ENCODE measurements at regions not wholly inside any gene's neighbourhood (a gene's known extent, or its start where the extent isn't known, plus 50 kb on each side); places are given as distances from the start of the nearest gene placed in this dataset.

GRCh38 chr4:43089730-43090129 is 197.2 kb downstream of the GRXCR1 start:
- no peaks in the 10 kb centered on the region for H3K4me1 Mint-ChIP-seq
- CTCF ChIA-PET: no interaction called here
- H3K36me3 Mint-ChIP-seq: no peaks in the 10 kb centered on the region
- Histone ChIP-seq H3K36me3 (ENCODE audit: control insufficient read depth in 2 of 2, extremely low read depth in 1 of 2, insufficient read depth in 1 of 2, low read length in 1 of 2) (no peaks in the 10 kb centered on the region), H3K4me3 (ENCODE audit: control insufficient read depth in 1 of 2, extremely low read depth in 1 of 2, low read length in 1 of 2) (no peak overlapping the region), H3K4me1 (ENCODE audit: control insufficient read depth in 1 of 2, extremely low read depth in 1 of 2, insufficient read depth in 2 of 2, low read length in 2 of 2) (no peaks in the 10 kb centered on the region), H3K9me3 (peaks cover 6% of the 10 kb centered on the region), H3K27me3 (replicated peaks in 1 of 2; ENCODE audit: control insufficient read depth in 2 of 2, extremely low read depth in 1 of 2, insufficient read depth in 2 of 2, low read length in 1 of 2) (no peaks in the 10 kb centered on the region), H3K27ac (ENCODE audit: low read length) (no peak overlapping the region)
- DNase-seq (no peak), ATAC-seq (replicated peaks in 1 of 4) (no peak)
- WGBS (ENCODE audit: insufficient coverage): no CpG with 5 or more reads among the region's 2 CpGs
- no peaks in the 10 kb centered on the region for H3K27me3 Mint-ChIP-seq
- no peak overlapping the region for H3K27ac Mint-ChIP-seq
- no peak overlapping the region for H3K4me3 Mint-ChIP-seq
- POLR2A ChIA-PET: no interaction called here
- H3K9me3 Mint-ChIP-seq: no peaks in the 10 kb centered on the region

DNA sequence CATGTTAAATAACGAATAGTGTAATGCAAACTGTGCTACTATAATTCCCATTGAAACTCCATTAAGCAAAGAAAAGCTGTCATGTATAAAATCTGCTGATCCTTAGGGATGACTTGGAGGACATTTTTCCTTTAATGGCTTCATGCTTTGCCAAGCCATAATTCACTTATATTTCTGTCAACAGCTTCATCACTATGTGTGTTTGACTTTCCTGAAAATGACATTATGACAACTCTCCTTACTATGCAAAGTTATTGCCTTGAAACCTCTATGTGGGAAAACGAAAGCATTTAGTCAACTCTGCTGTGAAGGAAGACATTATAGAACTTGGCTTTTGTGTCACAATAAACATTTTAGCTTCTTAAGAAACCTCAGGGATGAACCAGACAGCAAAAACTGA is 210.5 kb downstream of the GRXCR1 start:
- no peak overlapping the region for H3K4me3 ChIP-seq (ENCODE audit: control insufficient read depth in 1 of 2, extremely low read depth in 1 of 2, low read length in 1 of 2)
- H3K4me1 ChIP-seq (ENCODE audit: control insufficient read depth in 1 of 2, extremely low read depth in 1 of 2, insufficient read depth in 2 of 2, low read length in 2 of 2): no peaks in the 10 kb centered on the region
- no peak for ATAC-seq (replicated peaks in 1 of 4)
- no peaks in the 10 kb centered on the region for H3K36me3 ChIP-seq (ENCODE audit: control insufficient read depth in 2 of 2, extremely low read depth in 1 of 2, insufficient read depth in 1 of 2, low read length in 1 of 2)
- no peak overlapping the region for H3K4me3 Mint-ChIP-seq
- H3K27me3 ChIP-seq (replicated peaks in 1 of 2; ENCODE audit: control insufficient read depth in 2 of 2, extremely low read depth in 1 of 2, insufficient read depth in 2 of 2, low read length in 1 of 2): no peaks in the 10 kb centered on the region
- WGBS (ENCODE audit: insufficient coverage): no CpG with 5 or more reads among the region's 2 CpGs
- no peaks in the 10 kb centered on the region for H3K36me3 Mint-ChIP-seq
- no peak overlapping the region for H3K27ac ChIP-seq (ENCODE audit: low read length)
- H3K27me3 Mint-ChIP-seq: no peaks in the 10 kb centered on the region
- DNase-seq: no peak
- ChIA-PET CTCF (no interaction called here), POLR2A (no interaction called here)
- H3K9me3 ChIP-seq: no peaks in the 10 kb centered on the region
- no peaks in the 10 kb centered on the region for H3K4me1 Mint-ChIP-seq
- H3K27ac Mint-ChIP-seq: no peak overlapping the region
- H3K9me3 Mint-ChIP-seq: no peaks in the 10 kb centered on the region

DNA sequence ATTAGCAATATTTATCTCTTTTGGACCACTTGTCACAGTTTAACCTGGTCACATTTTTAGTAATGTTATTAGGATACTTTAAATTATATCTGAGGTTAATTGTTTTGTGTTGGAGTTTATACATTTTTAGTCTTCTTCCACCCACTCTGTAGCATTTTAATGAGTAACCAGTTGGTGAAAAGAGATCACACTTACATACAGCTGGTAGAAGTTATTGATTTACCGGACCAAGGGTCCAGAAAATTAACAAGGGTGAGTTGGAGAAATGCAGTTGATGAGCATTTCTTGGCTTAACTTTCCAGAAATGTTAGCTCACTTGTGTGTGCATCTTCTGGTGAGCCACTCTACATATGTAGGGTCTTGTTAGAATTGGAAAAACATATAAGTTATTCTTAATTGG is 219.6 kb downstream of the GRXCR1 start:
- ChIA-PET CTCF (no interaction called here), POLR2A (no interaction called here)
- H3K27me3 Mint-ChIP-seq: no peaks in the 10 kb centered on the region
- H3K9me3 Mint-ChIP-seq: peaks cover 3 to 16% (median 9%) of the 10 kb centered on the region in 3 donors
- no peak overlapping the region for H3K4me3 ChIP-seq (ENCODE audit: control insufficient read depth in 1 of 2, extremely low read depth in 1 of 2, low read length in 1 of 2)
- H3K4me1 ChIP-seq (ENCODE audit: control insufficient read depth in 1 of 2, extremely low read depth in 1 of 2, insufficient read depth in 2 of 2, low read length in 2 of 2): no peaks in the 10 kb centered on the region
- H3K9me3 ChIP-seq: no peaks in the 10 kb centered on the region
- no peaks in the 10 kb centered on the region for H3K36me3 Mint-ChIP-seq
- no peak overlapping the region for H3K27ac ChIP-seq (ENCODE audit: low read length)
- no peaks in the 10 kb centered on the region for H3K36me3 ChIP-seq (ENCODE audit: control insufficient read depth in 2 of 2, extremely low read depth in 1 of 2, insufficient read depth in 1 of 2, low read length in 1 of 2)
- ATAC-seq (replicated peaks in 1 of 4) (no peak), DNase-seq (no peak)
- H3K4me1 Mint-ChIP-seq: no peaks in the 10 kb centered on the region
- no peak overlapping the region for H3K4me3 Mint-ChIP-seq
- no peak overlapping the region for H3K27ac Mint-ChIP-seq
- no CpG with 5 or more reads among the region's 1 CpG for WGBS (ENCODE audit: insufficient coverage)
- H3K27me3 ChIP-seq (replicated peaks in 1 of 2; ENCODE audit: control insufficient read depth in 2 of 2, extremely low read depth in 1 of 2, insufficient read depth in 2 of 2, low read length in 1 of 2): no peaks in the 10 kb centered on the region

GRCh38 chr4:43113196-43113595 is 220.7 kb downstream of the GRXCR1 start:
- Mint-ChIP-seq H3K36me3 (no peaks in the 10 kb centered on the region), H3K9me3 (peaks cover 5 to 21% (median 9%) of the 10 kb centered on the region in 3 donors), H3K27ac (no peak overlapping the region), H3K27me3 (no peaks in the 10 kb centered on the region), H3K4me3 (no peak overlapping the region), H3K4me1 (no peaks in the 10 kb centered on the region)
- POLR2A ChIA-PET: no interaction called here
- WGBS (ENCODE audit: insufficient coverage): 45% methylated on average over 2 of the region's 3 CpGs
- Histone ChIP-seq H3K27ac (ENCODE audit: low read length) (no peak overlapping the region), H3K36me3 (ENCODE audit: control insufficient read depth in 2 of 2, extremely low read depth in 1 of 2, insufficient read depth in 1 of 2, low read length in 1 of 2) (no peaks in the 10 kb centered on the region), H3K27me3 (replicated peaks in 1 of 2; ENCODE audit: control insufficient read depth in 2 of 2, extremely low read depth in 1 of 2, insufficient read depth in 2 of 2, low read length in 1 of 2) (no peaks in the 10 kb centered on the region), H3K9me3 (no peaks in the 10 kb centered on the region), H3K4me3 (ENCODE audit: control insufficient read depth in 1 of 2, extremely low read depth in 1 of 2, low read length in 1 of 2) (no peak overlapping the region), H3K4me1 (ENCODE audit: control insufficient read depth in 1 of 2, extremely low read depth in 1 of 2, insufficient read depth in 2 of 2, low read length in 2 of 2) (no peaks in the 10 kb centered on the region)
- CTCF ChIA-PET: no interaction called here
- ATAC-seq (replicated peaks in 1 of 4): no peak
- no peak for DNase-seq

GRCh38 chr4:43126595-43126994 is 234.1 kb downstream of the GRXCR1 start:
- no peak overlapping the region for H3K27ac Mint-ChIP-seq
- ChIA-PET CTCF (no interaction called here), POLR2A (no interaction called here)
- no peak for DNase-seq
- H3K4me3 ChIP-seq (ENCODE audit: control insufficient read depth in 1 of 2, extremely low read depth in 1 of 2, low read length in 1 of 2): no peak overlapping the region
- H3K4me3 Mint-ChIP-seq: no peak overlapping the region
- no peaks in the 10 kb centered on the region for H3K4me1 ChIP-seq (ENCODE audit: control insufficient read depth in 1 of 2, extremely low read depth in 1 of 2, insufficient read depth in 2 of 2, low read length in 2 of 2)
- H3K4me1 Mint-ChIP-seq: peaks cover 0 to 5% (median 2%) of the 10 kb centered on the region in 3 donors
- no peaks in the 10 kb centered on the region for H3K36me3 Mint-ChIP-seq
- no peak overlapping the region for H3K27ac ChIP-seq (ENCODE audit: low read length)
- H3K36me3 ChIP-seq (ENCODE audit: control insufficient read depth in 2 of 2, extremely low read depth in 1 of 2, insufficient read depth in 1 of 2, low read length in 1 of 2): no peaks in the 10 kb centered on the region
- ATAC-seq (replicated peaks in 1 of 4): no peak
- peaks cover 0 to 6% (median 2%) of the 10 kb centered on the region in 3 donors for H3K9me3 Mint-ChIP-seq
- no peaks in the 10 kb centered on the region for H3K27me3 Mint-ChIP-seq
- H3K9me3 ChIP-seq: no peaks in the 10 kb centered on the region
- H3K27me3 ChIP-seq (replicated peaks in 1 of 2; ENCODE audit: control insufficient read depth in 2 of 2, extremely low read depth in 1 of 2, insufficient read depth in 2 of 2, low read length in 1 of 2): no peaks in the 10 kb centered on the region

DNA sequence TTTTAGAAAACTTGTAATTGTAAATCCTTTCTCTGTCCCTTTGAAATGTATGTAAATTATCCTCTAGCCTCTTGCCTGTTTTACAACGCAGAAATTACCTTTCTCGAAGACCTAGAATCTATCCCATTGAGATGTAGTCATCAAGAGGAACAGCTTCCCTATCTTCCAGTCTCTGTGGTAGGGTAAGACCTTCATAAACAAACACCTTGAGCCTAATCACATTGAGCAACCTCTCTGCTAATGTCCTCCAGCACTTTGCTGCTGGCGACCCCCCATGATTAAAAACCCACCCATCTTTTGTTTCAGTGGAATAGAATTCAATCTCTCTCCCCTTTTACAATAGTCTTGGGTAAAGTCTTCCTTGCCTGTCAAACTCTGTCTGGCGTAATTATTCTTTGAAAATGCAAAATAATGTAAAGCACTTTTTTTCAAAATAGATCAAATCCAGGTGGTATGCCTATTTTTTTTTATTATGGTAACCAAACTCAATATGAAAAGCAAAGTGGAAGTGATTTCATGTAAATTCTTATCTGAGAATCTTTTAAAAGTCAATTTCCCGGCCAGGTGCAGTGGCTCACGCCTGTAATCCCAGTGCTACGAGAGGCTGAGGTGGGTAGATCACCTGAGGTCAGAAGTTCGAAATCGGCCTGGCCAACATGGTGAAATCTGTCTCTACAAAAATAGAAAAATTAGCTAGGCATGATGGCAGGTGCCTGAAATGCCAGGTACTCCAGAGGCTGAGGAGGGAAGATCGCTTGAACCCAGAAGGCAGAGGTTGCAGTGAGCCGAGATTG is 237.9 kb downstream of the GRXCR1 start:
- Histone ChIP-seq H3K9me3 (no peaks in the 10 kb centered on the region), H3K27ac (ENCODE audit: low read length) (no peak overlapping the region), H3K36me3 (ENCODE audit: control insufficient read depth in 2 of 2, extremely low read depth in 1 of 2, insufficient read depth in 1 of 2, low read length in 1 of 2) (no peaks in the 10 kb centered on the region), H3K4me1 (ENCODE audit: control insufficient read depth in 1 of 2, extremely low read depth in 1 of 2, insufficient read depth in 2 of 2, low read length in 2 of 2) (no peaks in the 10 kb centered on the region), H3K27me3 (replicated peaks in 1 of 2; ENCODE audit: control insufficient read depth in 2 of 2, extremely low read depth in 1 of 2, insufficient read depth in 2 of 2, low read length in 1 of 2) (no peaks in the 10 kb centered on the region), H3K4me3 (ENCODE audit: control insufficient read depth in 1 of 2, extremely low read depth in 1 of 2, low read length in 1 of 2) (no peak overlapping the region)
- Mint-ChIP-seq H3K4me1 (peaks cover 0 to 6% (median 2%) of the 10 kb centered on the region in 3 donors), H3K4me3 (no peak overlapping the region), H3K27ac (no peak overlapping the region), H3K9me3 (peaks cover 0 to 6% (median 0%) of the 10 kb centered on the region in 3 donors), H3K36me3 (no peaks in the 10 kb centered on the region), H3K27me3 (no peaks in the 10 kb centered on the region)
- ChIA-PET POLR2A (no interaction called here), CTCF (no interaction called here)
- ATAC-seq (replicated peaks in 1 of 4) (no peak), DNase-seq (no peak)
- WGBS (ENCODE audit: insufficient coverage): 67% methylated on average over 4 of the region's 11 CpGs

All from T-cell (primary cell).